ENCODE measurements at regions not wholly inside any gene's neighbourhood (a gene's known extent, or its start where the extent isn't known, plus 50 kb on each side); places are given as distances from the start of the nearest gene placed in this dataset.

DNA sequence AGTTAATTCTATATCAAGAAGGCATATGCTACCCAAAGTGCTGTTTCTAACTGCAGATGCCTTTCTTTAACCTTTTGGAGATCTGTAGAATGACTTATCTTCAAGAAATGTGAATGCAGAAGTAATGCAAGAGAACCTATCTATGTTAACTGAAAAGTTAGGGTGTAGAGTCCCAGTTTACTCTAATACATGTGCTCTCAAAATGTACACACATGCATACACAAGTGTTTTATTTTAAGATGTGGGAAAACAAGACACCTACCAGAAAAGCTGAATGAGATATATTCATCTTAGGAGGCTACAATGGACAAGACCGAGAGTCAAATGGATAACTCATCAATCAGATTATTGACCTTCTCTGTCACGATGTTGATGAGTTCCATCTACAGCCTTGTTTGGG is 80.9 kb downstream of the CDCA7 start:
- no peak for TF ChIP-seq POLR2A (IDR thresholded peaks at IDR 0.05; ENCODE audit: low read depth, low read length)
- TF ChIP-seq TAF1 (IDR thresholded peaks at IDR 0.05; ENCODE audit: low read depth, low read length): no peak
- TF ChIP-seq POLR2AphosphoS5 (IDR thresholded peaks at IDR 0.05; ENCODE audit: low read depth, low read length): no peak
- TF ChIP-seq POU2F2 (IDR thresholded peaks at IDR 0.05; ENCODE audit: low read depth, low read length): no peak

All from GM12891 (cell line).